KMS-11 (cell line): ENCODE measurements at regions not wholly inside any gene's neighbourhood (a gene's known extent, or its start where the extent isn't known, plus 50 kb on each side); places are given as distances from the start of the nearest gene placed in this dataset.
"Not testable (repeated sequence)": the region's sequence is repeated elsewhere in the genome, so short reads cannot be mapped to it uniquely, and the experiment has no call there.

Source experiments
- H2AFZ ChIP-seq: fragments of 200-600 bp; sonication (generic); 2 replicates; pipeline ENCODE4 v1.6.1; 2016; ENCODE audit warnings: antibody characterized with exemption, mixed run types, low read depth
- H3K27ac ChIP-seq: fragments of 200-600 bp; sonication (generic); 2 replicates; pipeline ENCODE4 v1.6.1; 2016; ENCODE audit warnings: mild to moderate bottlenecking, mixed run types
- H3K27me3 ChIP-seq: fragments of 200-600 bp; sonication (generic); 2 replicates; pipeline ENCODE4 v1.6.1; 2017; ENCODE audit warnings: mild to moderate bottlenecking, low read depth, mixed run types, moderate library complexity; ENCODE audit not compliant: insufficient read depth
- H3K36me3 ChIP-seq: fragments of 200-600 bp; sonication (generic); 2 replicates; pipeline ENCODE4 v1.6.1; 2017; ENCODE audit warnings: mild to moderate bottlenecking, mixed run types; ENCODE audit not compliant: insufficient read depth
- H3K4me1 ChIP-seq: fragments of 200-600 bp; sonication (generic); 2 replicates; pipeline ENCODE4 v1.6.1; 2016; ENCODE audit warnings: mild to moderate bottlenecking, low read depth, mixed run types; ENCODE audit not compliant: poor library complexity, severe bottlenecking
- H3K4me2 ChIP-seq: fragments of 200-600 bp; sonication (generic); 2 replicates; pipeline ENCODE4 v1.7.0; 2016; ENCODE audit warnings: mild to moderate bottlenecking, mixed run types
- H3K4me3 ChIP-seq: fragments of 200-600 bp; sonication (generic); IDR thresholded peaks from 2 replicates; pipeline ENCODE4 v1.6.1; 2017; ENCODE audit warnings: low read depth, low read length, mixed read lengths; ENCODE audit not compliant: insufficient read depth
- H3K79me2 ChIP-seq: fragments of 200-600 bp; sonication (generic); 2 replicates; pipeline ENCODE4 v1.6.1; 2016; ENCODE audit warnings: low read depth, mixed run types; ENCODE audit not compliant: insufficient read depth
- H3K9ac ChIP-seq: fragments of 200-600 bp; sonication (generic); 2 replicates; pipeline ENCODE4 v1.6.1; 2016; ENCODE audit warnings: mild to moderate bottlenecking, mixed run types
- H4K20me1 ChIP-seq: fragments of 200-600 bp; sonication (generic); 2 replicates; pipeline ENCODE4 v1.6.1; 2016; ENCODE audit warnings: mild to moderate bottlenecking, mixed run types; ENCODE audit not compliant: insufficient read depth
- TF ChIP-seq, protein P1 (sequence below): fragments of 200-600 bp; sonication (generic); conservative IDR thresholded peaks from 2 replicates; pipeline ENCODE4 v1.6.1; 2017; ENCODE audit warnings: low read depth, mild to moderate bottlenecking, antibody characterized with exemption, low read length, moderate library complexity, mixed read lengths

DNA sequence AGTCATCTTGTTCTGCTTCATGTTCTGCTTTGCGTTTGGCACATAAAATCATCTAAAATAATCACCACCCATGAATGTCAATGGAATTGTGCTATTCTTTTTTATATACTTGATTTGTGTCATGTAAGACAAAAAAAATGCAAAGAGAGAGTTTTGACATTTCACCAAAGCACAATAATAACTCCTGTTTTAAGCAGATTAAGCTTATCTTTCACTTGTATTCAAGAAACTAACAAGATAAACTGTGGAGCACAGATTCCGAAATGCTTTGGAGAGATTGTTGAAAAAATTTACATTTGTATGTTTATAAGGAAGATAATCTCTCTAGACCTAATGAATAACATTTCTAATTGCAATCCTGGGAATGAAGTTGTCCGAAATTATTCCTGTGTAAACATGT lies 225.1 kb upstream of the ANXA10 start:
- Histone ChIP-seq H3K9ac (no peak overlapping the region), H3K79me2 (no peaks in the 10 kb centered on the region), H3K36me3 (no peaks in the 10 kb centered on the region), H3K4me3 (no peak overlapping the region), H3K27me3 (no peaks in the 10 kb centered on the region), H4K20me1 (no peaks in the 10 kb centered on the region), H3K4me1 (no peaks in the 10 kb centered on the region), H2AFZ (no peak overlapping the region), H3K27ac (no peak overlapping the region), H3K4me2 (no peak overlapping the region)
- TF ChIP-seq, protein P1, sequence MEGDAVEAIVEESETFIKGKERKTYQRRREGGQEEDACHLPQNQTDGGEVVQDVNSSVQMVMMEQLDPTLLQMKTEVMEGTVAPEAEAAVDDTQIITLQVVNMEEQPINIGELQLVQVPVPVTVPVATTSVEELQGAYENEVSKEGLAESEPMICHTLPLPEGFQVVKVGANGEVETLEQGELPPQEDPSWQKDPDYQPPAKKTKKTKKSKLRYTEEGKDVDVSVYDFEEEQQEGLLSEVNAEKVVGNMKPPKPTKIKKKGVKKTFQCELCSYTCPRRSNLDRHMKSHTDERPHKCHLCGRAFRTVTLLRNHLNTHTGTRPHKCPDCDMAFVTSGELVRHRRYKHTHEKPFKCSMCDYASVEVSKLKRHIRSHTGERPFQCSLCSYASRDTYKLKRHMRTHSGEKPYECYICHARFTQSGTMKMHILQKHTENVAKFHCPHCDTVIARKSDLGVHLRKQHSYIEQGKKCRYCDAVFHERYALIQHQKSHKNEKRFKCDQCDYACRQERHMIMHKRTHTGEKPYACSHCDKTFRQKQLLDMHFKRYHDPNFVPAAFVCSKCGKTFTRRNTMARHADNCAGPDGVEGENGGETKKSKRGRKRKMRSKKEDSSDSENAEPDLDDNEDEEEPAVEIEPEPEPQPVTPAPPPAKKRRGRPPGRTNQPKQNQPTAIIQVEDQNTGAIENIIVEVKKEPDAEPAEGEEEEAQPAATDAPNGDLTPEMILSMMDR: no peak

DNA sequence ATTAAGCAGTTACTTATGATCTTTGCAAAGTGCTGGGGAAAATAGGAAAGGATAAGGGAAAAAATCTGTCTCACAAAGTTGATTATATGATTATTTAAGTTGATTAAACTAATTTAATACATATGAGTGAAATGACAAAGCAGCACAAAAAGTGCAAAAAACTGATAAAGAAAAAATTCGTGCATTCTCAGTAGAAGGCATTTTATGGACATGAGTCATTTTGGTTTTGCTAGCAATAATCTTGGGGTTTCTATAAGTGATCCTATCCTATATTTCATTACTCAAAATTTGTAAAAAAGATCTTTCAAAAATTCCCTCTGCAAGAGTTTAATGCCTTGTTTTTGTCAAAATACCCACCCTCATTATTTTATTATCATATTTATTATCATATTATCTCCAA lies 224.2 kb upstream of the ANXA10 start:
- no peak overlapping the region for H2AFZ ChIP-seq
- H3K4me2 ChIP-seq: no peak overlapping the region
- H3K9ac ChIP-seq: no peak overlapping the region
- no peak overlapping the region for H3K4me3 ChIP-seq
- no peaks in the 10 kb centered on the region for H3K27me3 ChIP-seq
- H4K20me1 ChIP-seq: no peaks in the 10 kb centered on the region
- TF ChIP-seq, protein P1: no peak
- no peaks in the 10 kb centered on the region for H3K79me2 ChIP-seq
- H3K27ac ChIP-seq: no peak overlapping the region
- no peaks in the 10 kb centered on the region for H3K36me3 ChIP-seq
- H3K4me1 ChIP-seq: no peaks in the 10 kb centered on the region

DNA sequence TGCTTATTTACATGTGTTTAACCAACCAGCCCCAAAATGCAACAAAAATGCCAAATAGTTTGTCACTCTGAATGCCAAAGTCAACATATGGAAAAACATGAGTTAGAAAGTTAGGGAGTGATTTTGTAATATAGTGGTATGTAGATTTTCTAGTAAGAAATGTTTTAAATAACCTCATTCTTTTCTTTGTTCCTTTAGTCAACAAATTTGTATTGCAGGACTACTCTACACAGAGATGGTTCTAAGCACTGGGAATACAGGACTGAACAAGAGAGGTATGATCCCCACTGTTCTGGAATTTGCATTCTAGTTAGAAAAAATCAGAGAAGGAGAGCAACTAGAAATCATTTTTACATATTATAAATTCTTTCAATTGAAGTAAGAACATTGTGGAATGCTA lies 218.8 kb upstream of the ANXA10 start:
- no peaks in the 10 kb centered on the region for H3K4me1 ChIP-seq
- no peak overlapping the region for H3K9ac ChIP-seq
- no peak overlapping the region for H3K4me2 ChIP-seq
- TF ChIP-seq, protein P1: no peak
- no peak overlapping the region for H2AFZ ChIP-seq
- H3K27ac ChIP-seq: no peak overlapping the region
- H3K4me3 ChIP-seq: no peak overlapping the region
- H3K27me3 ChIP-seq: no peaks in the 10 kb centered on the region
- no peaks in the 10 kb centered on the region for H3K36me3 ChIP-seq
- no peaks in the 10 kb centered on the region for H3K79me2 ChIP-seq
- H4K20me1 ChIP-seq: no peaks in the 10 kb centered on the region

DNA sequence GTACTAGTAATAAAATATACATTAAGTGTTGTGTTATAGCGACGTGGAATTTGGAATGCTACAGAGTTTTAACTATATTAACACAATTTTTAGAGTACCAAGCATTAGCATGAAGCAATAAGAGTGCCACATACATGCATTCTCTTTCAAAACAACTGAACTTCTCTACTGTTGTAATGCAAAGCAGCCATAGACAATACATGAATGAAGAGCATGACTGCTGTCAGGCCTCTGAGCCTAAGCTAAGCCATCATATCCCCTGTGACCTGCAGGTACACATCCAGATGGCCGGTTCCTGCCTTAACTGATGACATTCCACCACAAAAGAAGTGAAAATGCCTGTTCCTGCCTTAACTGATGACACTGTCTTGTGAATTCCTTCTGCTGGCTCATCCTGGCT lies 216.2 kb upstream of the ANXA10 start:
- H3K36me3 ChIP-seq, H3K4me2 ChIP-seq, H2AFZ ChIP-seq: not testable (repeated sequence)

DNA sequence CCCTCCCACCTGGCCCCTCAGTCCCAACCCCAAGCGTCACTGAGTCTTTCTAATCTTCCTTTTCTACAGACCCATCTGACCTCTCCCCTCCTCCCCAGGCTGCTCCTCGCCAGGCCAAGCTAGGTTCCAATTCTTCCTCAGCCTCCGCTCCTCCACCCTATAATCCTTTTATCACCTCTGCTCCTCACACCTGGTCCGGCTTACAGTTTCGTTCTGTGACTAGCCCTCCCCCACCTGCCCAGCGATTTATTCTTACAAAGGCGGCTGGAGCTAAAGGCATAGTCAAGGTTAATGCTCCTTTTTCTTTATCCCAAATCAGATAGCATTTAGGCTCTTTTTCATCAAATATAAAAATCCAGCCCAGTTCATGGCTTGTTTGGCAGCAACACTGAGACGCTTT lies 214.5 kb upstream of the ANXA10 start:
- not testable (repeated sequence) for H3K79me2 ChIP-seq, H3K27me3 ChIP-seq, H3K4me1 ChIP-seq, H4K20me1 ChIP-seq, H3K36me3 ChIP-seq, H3K4me3 ChIP-seq, H3K27ac ChIP-seq, H3K9ac ChIP-seq, H3K4me2 ChIP-seq, H2AFZ ChIP-seq

More for the DNA sequence above, 216.2 kb upstream of the ANXA10 start:
- H3K4me3 ChIP-seq, H4K20me1 ChIP-seq, H3K27ac ChIP-seq, H3K79me2 ChIP-seq, H3K4me1 ChIP-seq, H3K27me3 ChIP-seq, H3K9ac ChIP-seq: not testable (repeated sequence)
